Glutamatergic neuron (in vitro differentiated cells): ENCODE measurements at regions not wholly inside any gene's neighbourhood (a gene's known extent, or its start where the extent isn't known, plus 50 kb on each side); places are given as distances from the start of the nearest gene placed in this dataset.

ENCODE experiments used
- DNase-seq: peaks from one replicate; pipeline ENCODE4 v3.0.0; 2022
- H3K27ac Mint-ChIP-seq: one replicate; pipeline ENCODE4 v1.8.0; 2020; ENCODE audit warnings: mild to moderate bottlenecking, mixed read lengths, inconsistent platforms; ENCODE audit not compliant: unreplicated experiment
- H3K27me3 Mint-ChIP-seq: one replicate; pipeline ENCODE4 v1.8.0; 2020; ENCODE audit warnings: mild to moderate bottlenecking, moderate library complexity, mixed read lengths, inconsistent platforms; ENCODE audit not compliant: unreplicated experiment
- H3K36me3 Mint-ChIP-seq: one replicate; pipeline ENCODE4 v1.8.0; 2020; ENCODE audit warnings: mild to moderate bottlenecking, mixed read lengths, inconsistent platforms; ENCODE audit not compliant: unreplicated experiment
- H3K4me1 Mint-ChIP-seq: one replicate; pipeline ENCODE4 v1.8.0; 2020; ENCODE audit warnings: mild to moderate bottlenecking, low read depth, mixed read lengths, inconsistent platforms; ENCODE audit not compliant: unreplicated experiment
- H3K4me3 Mint-ChIP-seq: one replicate; pipeline ENCODE4 v1.8.0; 2020; ENCODE audit warnings: mild to moderate bottlenecking, mixed read lengths, inconsistent platforms; ENCODE audit not compliant: unreplicated experiment
- H3K9me3 Mint-ChIP-seq: one replicate; pipeline ENCODE4 v1.8.0; 2020; ENCODE audit warnings: mild to moderate bottlenecking, moderate library complexity, mixed read lengths, inconsistent platforms; ENCODE audit not compliant: unreplicated experiment
- TF ChIP-seq, protein P1 (sequence below): fragments of 200-600 bp; sonication (generic); IDR thresholded peaks from one replicate; pipeline ENCODE4 v1.5.0; 2021; ENCODE audit not compliant: partially characterized antibody, unreplicated experiment

GRCh38 chr1:30399026-30399425, 324.4 kb downstream of the MATN1 start:
- Mint-ChIP-seq H3K4me3 (no peak overlapping the region), H3K27ac (no peak overlapping the region), H3K27me3 (peaks cover 3% of the 10 kb centered on the region), H3K36me3 (no peaks in the 10 kb centered on the region), H3K9me3 (no peaks in the 10 kb centered on the region), H3K4me1 (no peaks in the 10 kb centered on the region)
- TF ChIP-seq, protein P1, sequence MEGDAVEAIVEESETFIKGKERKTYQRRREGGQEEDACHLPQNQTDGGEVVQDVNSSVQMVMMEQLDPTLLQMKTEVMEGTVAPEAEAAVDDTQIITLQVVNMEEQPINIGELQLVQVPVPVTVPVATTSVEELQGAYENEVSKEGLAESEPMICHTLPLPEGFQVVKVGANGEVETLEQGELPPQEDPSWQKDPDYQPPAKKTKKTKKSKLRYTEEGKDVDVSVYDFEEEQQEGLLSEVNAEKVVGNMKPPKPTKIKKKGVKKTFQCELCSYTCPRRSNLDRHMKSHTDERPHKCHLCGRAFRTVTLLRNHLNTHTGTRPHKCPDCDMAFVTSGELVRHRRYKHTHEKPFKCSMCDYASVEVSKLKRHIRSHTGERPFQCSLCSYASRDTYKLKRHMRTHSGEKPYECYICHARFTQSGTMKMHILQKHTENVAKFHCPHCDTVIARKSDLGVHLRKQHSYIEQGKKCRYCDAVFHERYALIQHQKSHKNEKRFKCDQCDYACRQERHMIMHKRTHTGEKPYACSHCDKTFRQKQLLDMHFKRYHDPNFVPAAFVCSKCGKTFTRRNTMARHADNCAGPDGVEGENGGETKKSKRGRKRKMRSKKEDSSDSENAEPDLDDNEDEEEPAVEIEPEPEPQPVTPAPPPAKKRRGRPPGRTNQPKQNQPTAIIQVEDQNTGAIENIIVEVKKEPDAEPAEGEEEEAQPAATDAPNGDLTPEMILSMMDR: no peak
- peak; percentile 5 for DNase-seq

GRCh38 chr1:30397576-30397975, 325.8 kb downstream of the MATN1 start:
- Mint-ChIP-seq H3K36me3 (no peaks in the 10 kb centered on the region), H3K27ac (no peak overlapping the region), H3K27me3 (peaks cover under 1% of the 10 kb centered on the region), H3K9me3 (no peaks in the 10 kb centered on the region), H3K4me1 (no peaks in the 10 kb centered on the region), H3K4me3 (no peak overlapping the region)
- TF ChIP-seq, protein P1: no peak
- DNase-seq: peak; percentile 5

GRCh38 chr1:30395631-30396030, 327.8 kb downstream of the MATN1 start:
- no peak overlapping the region for H3K4me3 Mint-ChIP-seq
- H3K4me1 Mint-ChIP-seq: no peaks in the 10 kb centered on the region
- H3K9me3 Mint-ChIP-seq: no peaks in the 10 kb centered on the region
- no peaks in the 10 kb centered on the region for H3K36me3 Mint-ChIP-seq
- DNase-seq: no peak
- no peak overlapping the region for H3K27ac Mint-ChIP-seq
- TF ChIP-seq, protein P1: no peak
- H3K27me3 Mint-ChIP-seq: no peaks in the 10 kb centered on the region

- Mint-ChIP-seq H3K4me1 (peaks cover under 1% of the 10 kb centered on the region), H3K36me3 (no peaks in the 10 kb centered on the region), H3K27ac (no peak overlapping the region), H3K9me3 (no peaks in the 10 kb centered on the region), H3K4me3 (no peak overlapping the region), H3K27me3 (peaks cover 3% of the 10 kb centered on the region)
- TF ChIP-seq, protein P1: no peak
- DNase-seq: no peak
Measured at GRCh38 chr1:30388386-30388785, 335.0 kb downstream of the MATN1 start.

GRCh38 chr1:30386156-30386926, 337.0 kb downstream of the MATN1 start:
- H3K9me3 Mint-ChIP-seq: peaks cover 2% of the 10 kb centered on the region
- H3K27ac Mint-ChIP-seq: no peak overlapping the region
- peaks cover 3% of the 10 kb centered on the region for H3K27me3 Mint-ChIP-seq
- no peaks in the 10 kb centered on the region for H3K36me3 Mint-ChIP-seq
- TF ChIP-seq, protein P1: no peak
- peaks cover 3% of the 10 kb centered on the region for H3K4me1 Mint-ChIP-seq
- DNase-seq: no peak
- H3K4me3 Mint-ChIP-seq: no peak overlapping the region
